Testis (tissue), 2 donors: ENCODE measurements at regions not wholly inside any gene's neighbourhood (a gene's known extent, or its start where the extent isn't known, plus 50 kb on each side); places are given as distances from the start of the nearest gene placed in this dataset.

ENCODE experiments used
- DNase-seq: peaks from one replicate; pipeline ENCODE4 v3.0.0-alpha.2; 2019
- H3K27ac ChIP-seq, 2 donors: fragments of 200-600 bp; sonication (generic); one replicate each; pipeline ENCODE4 v1.5.1; 2019
- H3K27me3 ChIP-seq: fragments of 200-600 bp; sonication (generic); one replicate; pipeline ENCODE4 v1.5.1; 2019
- H3K36me3 ChIP-seq: fragments of 200-600 bp; sonication (generic); one replicate; pipeline ENCODE4 v1.5.1; 2017; ENCODE audit warnings: low read depth; ENCODE audit errors: missing control alignments
- H3K4me1 ChIP-seq: fragments of 200-600 bp; sonication (generic); one replicate; pipeline ENCODE4 v1.5.1; 2019
- H3K4me3 ChIP-seq, 2 donors: fragments of 200-600 bp; sonication (generic); one replicate each; pipeline ENCODE4 v1.5.1; 2017 to 2019
- H3K9me3 ChIP-seq: fragments of 200-600 bp; sonication (generic); one replicate; pipeline ENCODE4 v1.5.1; 2017
- POLR2A ChIP-seq: fragments of 450-650 bp; IDR thresholded peaks from one replicate; pipeline ENCODE4 v1.6.1; 2017; ENCODE audit warnings: antibody characterized with exemption, mild to moderate bottlenecking, moderate library complexity
- WGBS, 2 donors: methylation state at CpG; one replicate each; pipeline ENCODE4 v1.1.5; 2018; 5-methylcytosine and 5-hydroxymethylcytosine counted together
- intact Hi-C: fragments of 100-400 bp; cut with DNase I; formaldehyde crosslinking; loops from one replicate; pipeline ENCODE4 v1.15.1; 2023; ENCODE audit warnings: low total_unique reads
- TF ChIP-seq, protein P1 (sequence below), 3 experiments: fragments of 450-650 bp in 2 of 3; fragments of 200-600 bp in 1 of 3; sonication (generic) in 1 of 3; IDR thresholded peaks; one replicate each; pipeline ENCODE4 v1.5.1; 2016 to 2019; ENCODE audit warnings: antibody characterized with exemption in 3 of 3, mild to moderate bottlenecking in 2 of 3, moderate library complexity in 1 of 3

DNA sequence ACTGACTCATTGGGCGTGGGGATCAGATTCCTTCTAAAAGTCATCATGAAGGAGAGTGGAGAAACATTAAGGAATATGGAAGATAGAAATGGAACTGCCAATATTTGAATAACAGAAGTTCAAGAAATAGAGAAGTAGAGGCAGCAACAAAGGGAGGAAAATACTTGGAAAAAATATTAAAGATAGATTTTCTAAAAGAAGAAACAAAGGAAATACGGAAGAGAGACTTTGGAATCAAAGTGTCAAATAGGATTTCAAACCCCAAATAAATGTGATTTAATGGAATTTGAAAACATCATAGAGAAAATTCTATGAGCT lies 605.1 kb upstream of the KLF4 start:
- Histone ChIP-seq H3K9me3 (no peaks in the 10 kb centered on the region), H3K27me3 (no peaks in the 10 kb centered on the region), H3K27ac (no peak overlapping the region), H3K36me3 (no peaks in the 10 kb centered on the region), H3K4me3 (no peak overlapping the region), H3K4me1 (no peaks in the 10 kb centered on the region)
- no peak for TF ChIP-seq POLR2A
- DNase-seq: no peak
- intact Hi-C loops: no loop called here
- 88 to 94% methylated on average over 2 of the region's 2 CpGs for WGBS, 2 donors

DNA sequence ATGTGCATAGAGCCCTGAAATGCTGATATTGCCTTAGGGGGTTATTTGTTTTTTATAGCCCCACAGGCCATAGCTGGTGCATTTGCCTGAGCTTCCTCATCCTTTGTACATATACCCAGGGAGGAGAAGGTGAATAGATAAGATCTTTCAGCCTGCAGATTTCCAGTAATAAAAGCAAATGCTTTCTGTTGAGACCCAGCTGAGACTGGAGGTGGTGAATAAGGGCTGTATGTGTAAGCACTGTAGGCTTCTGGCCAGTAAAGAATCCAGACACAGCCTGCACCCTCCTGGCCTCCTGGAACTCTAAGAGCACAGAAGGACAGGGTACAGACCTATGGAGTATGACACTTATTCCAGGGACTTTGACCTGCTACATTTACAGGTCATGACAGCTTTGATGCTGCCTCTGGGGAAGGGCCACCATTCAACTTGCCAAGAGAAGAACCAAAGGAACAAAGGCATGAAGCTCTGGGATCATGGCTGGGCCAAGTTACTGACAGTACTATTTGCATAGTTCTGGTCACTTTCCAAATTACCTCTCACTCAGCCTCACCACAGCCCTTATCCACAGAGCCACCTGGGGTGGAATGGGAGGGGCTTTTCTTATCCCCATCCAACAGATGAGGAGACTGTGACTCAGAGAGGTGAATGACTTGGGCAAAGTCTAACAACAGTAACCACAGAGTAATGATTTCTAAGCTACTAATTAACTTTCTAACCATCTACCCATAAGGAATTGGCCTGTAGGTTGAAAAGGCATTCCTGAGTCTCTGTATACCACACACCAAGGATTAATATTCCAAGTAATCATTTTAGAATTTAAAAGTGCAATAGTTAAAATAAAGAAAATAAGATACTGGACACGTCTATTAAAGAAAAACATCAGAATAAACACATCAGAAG lies 604.5 kb upstream of the KLF4 start:
- intact Hi-C loops: no loop called here

DNA sequence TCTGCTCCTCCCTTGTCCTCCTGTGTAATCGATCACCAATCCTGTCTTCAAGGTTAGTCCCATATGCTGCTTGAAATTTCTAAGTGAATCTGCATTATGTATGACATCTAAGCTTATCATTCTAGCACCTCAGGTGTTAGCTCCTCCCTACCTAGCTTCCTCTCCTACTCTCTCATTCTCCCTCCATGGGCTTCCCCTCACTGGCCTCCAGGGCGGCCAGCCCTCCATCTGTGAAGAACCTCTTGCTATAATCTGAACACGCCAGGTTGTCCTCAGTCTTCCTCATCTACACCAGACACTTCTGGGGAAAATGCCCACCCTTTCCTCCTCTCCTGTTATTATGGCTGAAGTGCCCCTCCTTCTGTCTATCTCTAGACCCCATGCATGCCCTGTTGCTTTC lies 599.3 kb upstream of the KLF4 start:
- intact Hi-C loops: no loop called here
- DNase-seq: no peak

More for the DNA sequence above, 604.5 kb upstream of the KLF4 start:
- H3K27ac ChIP-seq: no peak overlapping the region
- H3K4me3 ChIP-seq: no peak overlapping the region
- H3K27me3 ChIP-seq: no peaks in the 10 kb centered on the region
- no peaks in the 10 kb centered on the region for H3K4me1 ChIP-seq
- H3K9me3 ChIP-seq: no peaks in the 10 kb centered on the region
- no peak for DNase-seq
- H3K36me3 ChIP-seq: no peaks in the 10 kb centered on the region
- WGBS, 2 donors: 74 to 85% methylated on average over 1 of the region's 1 CpG
- TF ChIP-seq POLR2A: no peak
- TF ChIP-seq, protein P1, sequence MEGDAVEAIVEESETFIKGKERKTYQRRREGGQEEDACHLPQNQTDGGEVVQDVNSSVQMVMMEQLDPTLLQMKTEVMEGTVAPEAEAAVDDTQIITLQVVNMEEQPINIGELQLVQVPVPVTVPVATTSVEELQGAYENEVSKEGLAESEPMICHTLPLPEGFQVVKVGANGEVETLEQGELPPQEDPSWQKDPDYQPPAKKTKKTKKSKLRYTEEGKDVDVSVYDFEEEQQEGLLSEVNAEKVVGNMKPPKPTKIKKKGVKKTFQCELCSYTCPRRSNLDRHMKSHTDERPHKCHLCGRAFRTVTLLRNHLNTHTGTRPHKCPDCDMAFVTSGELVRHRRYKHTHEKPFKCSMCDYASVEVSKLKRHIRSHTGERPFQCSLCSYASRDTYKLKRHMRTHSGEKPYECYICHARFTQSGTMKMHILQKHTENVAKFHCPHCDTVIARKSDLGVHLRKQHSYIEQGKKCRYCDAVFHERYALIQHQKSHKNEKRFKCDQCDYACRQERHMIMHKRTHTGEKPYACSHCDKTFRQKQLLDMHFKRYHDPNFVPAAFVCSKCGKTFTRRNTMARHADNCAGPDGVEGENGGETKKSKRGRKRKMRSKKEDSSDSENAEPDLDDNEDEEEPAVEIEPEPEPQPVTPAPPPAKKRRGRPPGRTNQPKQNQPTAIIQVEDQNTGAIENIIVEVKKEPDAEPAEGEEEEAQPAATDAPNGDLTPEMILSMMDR (IDR thresholded peaks at IDR 0.05): no peak

DNA sequence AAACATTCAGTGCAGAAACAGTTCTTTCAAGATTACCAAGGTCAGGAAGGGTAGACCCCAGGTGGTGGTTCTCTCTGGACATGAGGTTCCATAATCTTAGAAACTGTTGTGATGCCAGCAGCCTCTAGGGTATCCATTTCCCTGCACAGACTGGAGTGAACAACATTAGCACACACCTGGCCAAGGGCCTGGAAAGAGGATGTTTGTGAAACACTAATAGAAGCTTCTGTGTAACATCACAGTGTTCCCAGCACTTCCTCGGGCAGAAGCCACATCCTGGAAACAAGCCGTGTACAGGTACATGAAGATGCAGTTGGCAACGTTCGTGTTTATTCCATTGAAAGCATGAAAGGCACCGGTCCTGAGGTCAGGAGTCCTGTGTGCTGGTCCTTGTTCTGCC lies 598.2 kb upstream of the KLF4 start:
- intact Hi-C loops: no loop called here
- H3K4me3 ChIP-seq: no peak overlapping the region

More for the DNA sequence above, 599.3 kb upstream of the KLF4 start:
- Histone ChIP-seq H3K4me1 (no peaks in the 10 kb centered on the region), H3K9me3 (no peaks in the 10 kb centered on the region), H3K27ac (no peak overlapping the region), H3K27me3 (no peaks in the 10 kb centered on the region), H3K4me3 (no peak overlapping the region), H3K36me3 (no peaks in the 10 kb centered on the region)
- TF ChIP-seq, protein P1 (IDR thresholded peaks at IDR 0.05): no peak
- TF ChIP-seq POLR2A: no peak
- 87 to 94% methylated on average over 3 of the region's 3 CpGs for WGBS, 2 donors

DNA sequence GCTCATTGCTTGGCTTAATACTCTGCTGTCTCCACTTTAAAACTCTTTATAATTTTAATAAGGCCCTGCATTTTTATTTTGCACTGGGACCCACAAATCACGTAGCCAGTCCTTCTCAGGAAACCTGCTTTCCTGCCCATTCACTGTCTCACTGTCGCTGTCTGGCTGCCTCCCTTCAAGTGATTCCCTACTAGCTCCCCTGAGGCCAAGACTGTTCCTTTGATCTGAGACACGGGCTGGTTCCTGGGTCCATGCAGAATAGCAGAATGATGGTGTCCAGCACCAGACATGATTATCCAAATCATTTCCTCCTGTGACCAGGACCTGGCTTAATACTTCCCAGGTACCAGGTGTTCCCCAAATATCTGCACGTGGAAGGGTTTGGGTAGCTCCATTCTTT lies 597.1 kb upstream of the KLF4 start:
- intact Hi-C loops: no loop called here
- WGBS, 2 donors: 75 to 87% methylated on average over 4 of the region's 4 CpGs

More for the DNA sequence above, 598.2 kb upstream of the KLF4 start:
- no peaks in the 10 kb centered on the region for H3K27me3 ChIP-seq
- H3K9me3 ChIP-seq: no peaks in the 10 kb centered on the region
- WGBS, 2 donors: 59 to 64% methylated on average over 5 of the region's 5 CpGs
- no peak overlapping the region for H3K27ac ChIP-seq
- DNase-seq: no peak
- TF ChIP-seq, protein P1 (IDR thresholded peaks at IDR 0.05): no peak
- no peak for TF ChIP-seq POLR2A
- no peaks in the 10 kb centered on the region for H3K4me1 ChIP-seq
- H3K36me3 ChIP-seq: no peaks in the 10 kb centered on the region

More for the DNA sequence above, 597.1 kb upstream of the KLF4 start:
- H3K27ac ChIP-seq: no peak overlapping the region
- H3K36me3 ChIP-seq: no peaks in the 10 kb centered on the region
- no peaks in the 10 kb centered on the region for H3K4me1 ChIP-seq
- H3K4me3 ChIP-seq: no peak overlapping the region
- no peak for DNase-seq
- no peaks in the 10 kb centered on the region for H3K9me3 ChIP-seq
- TF ChIP-seq POLR2A: no peak
- TF ChIP-seq, protein P1 (IDR thresholded peaks at IDR 0.05): no peak
- no peaks in the 10 kb centered on the region for H3K27me3 ChIP-seq
